Mucosa of stomach (tissue), 1 donor: ENCODE measurements at regions not wholly inside any gene's neighbourhood (a gene's known extent, or its start where the extent isn't known, plus 50 kb on each side); places are given as distances from the start of the nearest gene placed in this dataset.

ENCODE experiments used
- H3K27me3 ChIP-seq: one replicate; pipeline ENCODE4 v1.7.0; 2013; ENCODE audit warnings: mild to moderate bottlenecking, low read length; ENCODE audit not compliant: control insufficient read depth, insufficient read depth
- H3K36me3 ChIP-seq: one replicate; pipeline ENCODE4 v1.7.0; 2013; ENCODE audit warnings: low read length; ENCODE audit not compliant: control insufficient read depth, insufficient read depth
- H3K4me1 ChIP-seq: one replicate; pipeline ENCODE4 v1.7.0; 2013; ENCODE audit warnings: mild to moderate bottlenecking, low read length; ENCODE audit not compliant: control insufficient read depth, insufficient read depth
- H3K4me3 ChIP-seq: one replicate; pipeline ENCODE4 v1.7.0; 2013; ENCODE audit warnings: low read length
- H3K9ac ChIP-seq: one replicate; pipeline ENCODE4 v1.7.0; 2013; ENCODE audit warnings: mild to moderate bottlenecking, low read length, moderate library complexity
- H3K9me3 ChIP-seq: one replicate; pipeline ENCODE4 v1.7.0; 2013; ENCODE audit warnings: mild to moderate bottlenecking, low read length, moderate library complexity; ENCODE audit not compliant: control insufficient read depth
- donor health status: Pancreatic carcinoma.

- Histone ChIP-seq H3K9ac (no peak overlapping the region), H3K4me1 (no peaks in the 10 kb centered on the region), H3K4me3 (no peak overlapping the region), H3K36me3 (no peaks in the 10 kb centered on the region), H3K27me3 (no peaks in the 10 kb centered on the region), H3K9me3 (no peaks in the 10 kb centered on the region)
Measured at GRCh38 chr6:166820070-166820469, 136.3 kb downstream of the RNASET2 start.

DNA sequence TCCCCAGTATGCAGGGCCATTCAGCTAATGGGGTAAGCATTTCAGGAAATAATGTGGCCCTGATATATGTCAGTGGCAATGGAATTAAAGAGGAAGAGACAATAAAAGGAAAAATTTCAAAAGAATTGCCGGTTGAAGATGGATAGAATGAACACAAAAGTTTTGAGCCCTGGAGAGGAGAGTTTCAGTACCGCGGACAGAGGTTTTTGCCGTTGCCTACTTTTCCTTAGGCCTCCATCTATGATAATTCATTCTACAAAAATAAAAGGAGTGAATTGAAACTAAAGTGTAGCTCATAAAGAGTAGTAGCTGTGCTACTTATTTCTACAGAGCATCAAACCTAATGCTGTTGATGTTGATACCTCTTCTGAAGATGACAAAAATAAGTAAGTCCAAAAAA lies 140.7 kb downstream of the RNASET2 start:
- H3K4me3 ChIP-seq, result no peak overlapping the region
- no peak overlapping the region for H3K9ac ChIP-seq
- no peaks in the 10 kb centered on the region for H3K9me3 ChIP-seq
- no peaks in the 10 kb centered on the region for H3K27me3 ChIP-seq
- H3K36me3 ChIP-seq, result no peaks in the 10 kb centered on the region
- no peaks in the 10 kb centered on the region for H3K4me1 ChIP-seq

DNA sequence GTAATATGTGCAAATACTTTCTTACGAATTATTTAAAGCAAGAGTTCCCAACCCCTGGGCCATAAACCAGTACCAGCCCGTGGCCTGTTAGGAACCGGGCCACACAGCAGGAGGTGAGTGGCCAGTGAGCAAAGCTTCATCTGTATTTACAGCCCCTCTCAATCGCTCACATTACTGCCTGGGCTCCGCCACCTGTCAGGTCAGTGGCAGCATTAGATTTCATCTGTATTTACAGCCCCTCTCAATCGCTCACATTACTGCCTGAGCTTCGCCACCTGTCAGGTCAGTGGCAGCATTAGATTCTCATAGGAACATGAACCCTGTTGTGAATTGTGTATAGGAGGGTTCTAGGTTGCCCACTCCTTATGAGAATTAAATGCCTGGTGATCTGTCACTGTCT lies 142.0 kb downstream of the RNASET2 start:
- no peak overlapping the region for H3K4me3 ChIP-seq

GRCh38 chr6:166813461-166813860 lies 142.9 kb downstream of the RNASET2 start:
- no peaks in the 10 kb centered on the region for H3K9me3 ChIP-seq
- H3K27me3 ChIP-seq, result no peaks in the 10 kb centered on the region
- H3K36me3 ChIP-seq, result no peaks in the 10 kb centered on the region
- no peaks in the 10 kb centered on the region for H3K4me1 ChIP-seq
- H3K9ac ChIP-seq, result no peak overlapping the region
- H3K4me3 ChIP-seq, result no peak overlapping the region

More for the DNA sequence above, 142.0 kb downstream of the RNASET2 start:
- H3K4me1 ChIP-seq, result no peaks in the 10 kb centered on the region
- H3K9me3 ChIP-seq, result no peaks in the 10 kb centered on the region
- H3K9ac ChIP-seq, result no peak overlapping the region
- H3K27me3 ChIP-seq, result no peaks in the 10 kb centered on the region
- no peaks in the 10 kb centered on the region for H3K36me3 ChIP-seq

- H3K4me1 ChIP-seq, result no peaks in the 10 kb centered on the region
- H3K9me3 ChIP-seq, result no peaks in the 10 kb centered on the region
- no peak overlapping the region for H3K9ac ChIP-seq
- H3K4me3 ChIP-seq, result no peak overlapping the region
- H3K27me3 ChIP-seq, result no peaks in the 10 kb centered on the region
- no peaks in the 10 kb centered on the region for H3K36me3 ChIP-seq
Measured at GRCh38 chr6:166810864-166811263, 145.5 kb downstream of the RNASET2 start.

GRCh38 chr6:166809721-166810120 lies 146.6 kb downstream of the RNASET2 start:
- H3K27me3 ChIP-seq, result no peaks in the 10 kb centered on the region
- H3K4me3 ChIP-seq, result no peak overlapping the region
- no peaks in the 10 kb centered on the region for H3K9me3 ChIP-seq
- no peak overlapping the region for H3K9ac ChIP-seq
- no peaks in the 10 kb centered on the region for H3K36me3 ChIP-seq
- no peaks in the 10 kb centered on the region for H3K4me1 ChIP-seq

GRCh38 chr6:166806962-166807757 lies 149.2 kb downstream of the RNASET2 start:
- no peaks in the 10 kb centered on the region for H3K36me3 ChIP-seq
- no peak overlapping the region for H3K9ac ChIP-seq
- no peaks in the 10 kb centered on the region for H3K9me3 ChIP-seq
- no peak overlapping the region for H3K4me3 ChIP-seq
- no peaks in the 10 kb centered on the region for H3K27me3 ChIP-seq
- H3K4me1 ChIP-seq, result no peaks in the 10 kb centered on the region

DNA sequence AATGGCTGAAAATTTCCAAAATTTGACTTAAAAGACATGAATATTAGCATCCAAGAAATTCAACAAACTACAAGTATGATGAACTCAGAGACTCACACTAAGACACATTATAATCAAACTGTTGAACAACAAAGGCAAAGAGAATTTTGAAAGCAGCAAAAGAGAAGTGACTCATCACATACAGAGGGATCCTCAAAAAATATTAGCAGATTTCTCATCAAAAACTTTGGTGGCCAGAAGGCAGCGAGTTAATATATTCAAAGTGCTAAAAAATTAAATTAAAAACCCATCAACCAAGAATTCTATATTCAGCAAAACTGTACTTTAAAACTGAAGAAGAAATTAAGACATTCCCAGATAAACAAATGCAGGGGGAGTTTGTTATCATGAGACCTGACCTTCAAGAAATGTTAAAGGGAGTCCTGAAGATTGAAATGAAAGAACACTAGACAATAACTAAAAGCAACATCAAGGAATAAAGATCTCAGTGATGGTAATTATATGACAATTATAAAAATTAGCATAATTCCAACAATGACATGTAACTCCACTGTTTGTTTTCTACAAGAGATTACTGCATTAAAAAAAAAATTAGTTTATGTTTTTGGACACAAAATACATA lies 150.0 kb downstream of the RNASET2 start:
- Histone ChIP-seq H3K27me3 (no peaks in the 10 kb centered on the region), H3K9ac (no peak overlapping the region), H3K4me1 (no peaks in the 10 kb centered on the region), H3K9me3 (no peaks in the 10 kb centered on the region), H3K4me3 (no peak overlapping the region), H3K36me3 (no peaks in the 10 kb centered on the region)

GRCh38 chr6:166803471-166803870 lies 152.9 kb downstream of the RNASET2 start:
- Histone ChIP-seq H3K4me1 (no peaks in the 10 kb centered on the region), H3K9ac (no peak overlapping the region), H3K27me3 (no peaks in the 10 kb centered on the region), H3K36me3 (no peaks in the 10 kb centered on the region), H3K9me3 (no peaks in the 10 kb centered on the region), H3K4me3 (no peak overlapping the region)

DNA sequence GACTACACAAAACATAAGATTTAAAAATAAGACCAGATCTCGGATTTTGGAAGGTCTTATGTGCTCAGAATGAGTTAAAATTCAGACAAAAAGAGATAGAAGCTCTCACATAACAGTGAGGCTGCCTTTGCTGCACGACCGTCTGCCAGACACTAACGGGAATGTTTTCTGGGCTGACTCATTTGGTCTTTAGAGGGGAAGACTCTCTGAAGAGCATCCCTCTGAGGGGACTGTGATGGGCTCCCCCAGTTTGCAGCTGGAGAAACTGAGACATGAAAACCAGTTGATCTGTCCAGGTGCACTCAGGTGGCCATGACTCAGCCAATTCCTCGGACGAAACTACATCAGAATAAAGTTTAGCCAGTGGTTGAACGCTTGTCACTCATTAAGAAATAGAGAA lies 153.9 kb downstream of the RNASET2 start:
- Histone ChIP-seq H3K27me3 (no peaks in the 10 kb centered on the region), H3K36me3 (no peaks in the 10 kb centered on the region), H3K4me3 (no peak overlapping the region), H3K9me3 (no peaks in the 10 kb centered on the region), H3K4me1 (no peaks in the 10 kb centered on the region), H3K9ac (no peak overlapping the region)

- H3K4me3 ChIP-seq, result no peak overlapping the region
- no peak overlapping the region for H3K9ac ChIP-seq
- no peaks in the 10 kb centered on the region for H3K4me1 ChIP-seq
- no peaks in the 10 kb centered on the region for H3K9me3 ChIP-seq
- H3K27me3 ChIP-seq, result no peaks in the 10 kb centered on the region
- no peaks in the 10 kb centered on the region for H3K36me3 ChIP-seq
Measured at GRCh38 chr6:166800137-166800536, 156.2 kb downstream of the RNASET2 start.

DNA sequence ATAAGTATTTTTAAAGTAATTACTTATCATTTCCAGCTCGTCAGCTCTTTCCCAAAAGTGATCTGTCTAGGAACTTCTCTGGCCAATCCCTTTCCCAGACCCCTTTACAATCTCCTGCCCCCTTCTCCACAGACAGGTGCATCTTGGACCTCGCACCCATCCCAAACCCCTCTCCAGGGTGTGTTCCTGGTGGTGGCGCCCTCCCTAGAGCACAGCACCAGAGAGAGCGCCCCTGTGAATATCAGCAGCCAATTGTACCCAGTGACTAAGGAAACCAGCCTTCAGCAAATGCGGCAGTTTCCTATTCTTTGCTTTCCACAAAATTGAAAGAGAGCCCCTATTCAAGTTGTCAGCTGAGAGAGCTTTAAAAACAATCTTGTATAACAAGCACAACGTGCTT lies 157.7 kb downstream of the RNASET2 start:
- Histone ChIP-seq H3K9me3 (no peaks in the 10 kb centered on the region), H3K9ac (no peak overlapping the region), H3K27me3 (no peaks in the 10 kb centered on the region), H3K4me1 (no peaks in the 10 kb centered on the region), H3K36me3 (no peaks in the 10 kb centered on the region), H3K4me3 (no peak overlapping the region)
